ENCODE measurements at regions not wholly inside any gene's neighbourhood (a gene's known extent, or its start where the extent isn't known, plus 50 kb on each side); places are given as distances from the start of the nearest gene placed in this dataset.

DNA sequence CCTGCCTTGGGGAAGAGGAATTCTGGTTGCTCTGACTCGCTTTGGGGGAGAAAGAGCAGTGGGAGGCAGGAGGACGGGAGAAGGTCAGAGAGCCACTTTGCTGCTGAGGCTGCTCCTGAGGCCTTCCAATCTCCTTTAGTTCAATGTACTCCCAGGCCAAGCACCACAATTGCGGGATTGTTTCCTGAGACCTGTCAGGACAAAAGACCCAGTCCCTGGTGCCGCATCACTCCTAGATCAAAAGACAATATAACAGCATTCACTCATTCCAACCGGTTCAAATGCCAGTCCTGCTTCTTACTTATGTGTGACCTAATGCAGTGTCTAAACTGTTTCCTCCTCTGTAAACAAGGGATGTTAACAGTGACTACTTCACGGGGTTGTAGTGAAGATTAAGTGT, 106.4 kb downstream of the TRIML1 start:
- intact Hi-C loops (cut with DNase I), result no loop called here
- no peak overlapping the region for H3K27ac ChIP-seq (ENCODE audit: low read depth in 2 of 2, low read length in 2 of 2)
- no peaks in the 10 kb centered on the region for H3K4me1 ChIP-seq (ENCODE audit: control insufficient read depth in 2 of 3, insufficient read depth in 2 of 3, low read depth in 1 of 3, low read length in 3 of 3)
- no peak for TF ChIP-seq CTCF (IDR thresholded peaks at IDR 0.05; ENCODE audit: borderline replicate concordance, extremely low read depth, insufficient read depth)
- no peaks in the 10 kb centered on the region for H3K9me3 ChIP-seq (ENCODE audit: control insufficient read depth in 2 of 3, insufficient read depth in 1 of 3, low read length in 3 of 3)
- no peak overlapping the region for H3K9ac ChIP-seq (ENCODE audit: low read length in 3 of 3)
- no peak for FAIRE-seq
- DNase-seq, result no peak
- H3K36me3 ChIP-seq (ENCODE audit: control insufficient read depth in 2 of 3, insufficient read depth in 3 of 3, low read length in 3 of 3), result no peaks in the 10 kb centered on the region
- no peak overlapping the region for H3K4me3 ChIP-seq (ENCODE audit: low read length in 3 of 3)
- no peaks in the 10 kb centered on the region for H3K27me3 ChIP-seq (ENCODE audit: control insufficient read depth, insufficient read depth, low read length)

GRCh38 chr4:188246488-188246887, 107.2 kb downstream of the TRIML1 start:
- Histone ChIP-seq H3K4me1 (ENCODE audit: control insufficient read depth in 2 of 3, insufficient read depth in 2 of 3, low read depth in 1 of 3, low read length in 3 of 3) (no peaks in the 10 kb centered on the region), H3K9me3 (ENCODE audit: control insufficient read depth in 2 of 3, insufficient read depth in 1 of 3, low read length in 3 of 3) (no peaks in the 10 kb centered on the region), H3K9ac (ENCODE audit: low read length in 3 of 3) (no peak overlapping the region), H3K4me3 (ENCODE audit: low read length in 3 of 3) (no peak overlapping the region), H3K36me3 (ENCODE audit: control insufficient read depth in 2 of 3, insufficient read depth in 3 of 3, low read length in 3 of 3) (no peaks in the 10 kb centered on the region), H3K27ac (ENCODE audit: low read depth in 2 of 2, low read length in 2 of 2) (no peak overlapping the region), H3K27me3 (ENCODE audit: control insufficient read depth, insufficient read depth, low read length) (no peaks in the 10 kb centered on the region)
- TF ChIP-seq CTCF (IDR thresholded peaks at IDR 0.05; ENCODE audit: borderline replicate concordance, extremely low read depth, insufficient read depth), result no peak
- DNase-seq (no peak), FAIRE-seq (no peak)
- intact Hi-C loops (cut with DNase I), result no loop called here

DNA sequence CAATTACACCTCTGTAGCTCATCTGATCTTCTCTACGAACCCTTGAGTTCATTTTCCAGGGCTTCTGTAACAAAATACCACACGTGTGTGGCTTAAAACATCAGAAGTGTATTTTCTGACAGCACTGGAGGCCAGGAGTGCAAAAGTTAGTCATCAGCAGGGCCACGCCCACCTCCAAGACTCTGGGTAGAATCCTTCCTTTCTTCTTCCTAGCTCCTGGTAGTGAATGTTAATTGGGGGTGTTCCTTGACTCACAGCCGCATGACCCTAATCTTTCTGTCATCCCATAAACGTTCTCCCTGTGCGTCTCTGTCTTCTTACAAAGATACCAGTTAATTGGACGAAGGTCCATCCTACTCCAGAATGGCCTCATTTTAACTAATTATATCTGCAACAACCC, 115.0 kb downstream of the TRIML1 start:
- Histone ChIP-seq H3K36me3 (ENCODE audit: control insufficient read depth in 2 of 3, insufficient read depth in 3 of 3, low read length in 3 of 3) (no peaks in the 10 kb centered on the region), H3K27me3 (ENCODE audit: control insufficient read depth, insufficient read depth, low read length) (no peaks in the 10 kb centered on the region), H3K27ac (ENCODE audit: low read depth in 2 of 2, low read length in 2 of 2) (no peak overlapping the region), H3K9me3 (ENCODE audit: control insufficient read depth in 2 of 3, insufficient read depth in 1 of 3, low read length in 3 of 3) (no peaks in the 10 kb centered on the region), H3K9ac (ENCODE audit: low read length in 3 of 3) (no peak overlapping the region), H3K4me3 (ENCODE audit: low read length in 3 of 3) (no peak overlapping the region), H3K4me1 (ENCODE audit: control insufficient read depth in 2 of 3, insufficient read depth in 2 of 3, low read depth in 1 of 3, low read length in 3 of 3) (no peaks in the 10 kb centered on the region)
- FAIRE-seq (no peak), DNase-seq (no peak)
- TF ChIP-seq CTCF (IDR thresholded peaks at IDR 0.05; ENCODE audit: borderline replicate concordance, extremely low read depth, insufficient read depth), result no peak
- intact Hi-C loops (cut with DNase I), result no loop called here

GRCh38 chr4:188262464-188262863, 123.2 kb downstream of the TRIML1 start:
- no peaks in the 10 kb centered on the region for H3K36me3 ChIP-seq (ENCODE audit: control insufficient read depth in 2 of 3, insufficient read depth in 3 of 3, low read length in 3 of 3)
- H3K4me1 ChIP-seq (ENCODE audit: control insufficient read depth in 2 of 3, insufficient read depth in 2 of 3, low read depth in 1 of 3, low read length in 3 of 3), result no peaks in the 10 kb centered on the region
- no peaks in the 10 kb centered on the region for H3K9me3 ChIP-seq (ENCODE audit: control insufficient read depth in 2 of 3, insufficient read depth in 1 of 3, low read length in 3 of 3)
- no peak overlapping the region for H3K27ac ChIP-seq (ENCODE audit: low read depth in 2 of 2, low read length in 2 of 2)
- no peaks in the 10 kb centered on the region for H3K27me3 ChIP-seq (ENCODE audit: control insufficient read depth, insufficient read depth, low read length)
- no peak overlapping the region for H3K9ac ChIP-seq (ENCODE audit: low read length in 3 of 3)
- DNase-seq (no peak), FAIRE-seq (no peak)
- intact Hi-C loops (cut with DNase I), result no loop called here
- no peak for TF ChIP-seq CTCF (IDR thresholded peaks at IDR 0.05; ENCODE audit: borderline replicate concordance, extremely low read depth, insufficient read depth)
- H3K4me3 ChIP-seq (ENCODE audit: low read length in 3 of 3), result no peak overlapping the region
